SK-N-MC (cell line): ENCODE measurements at regions not wholly inside any gene's neighbourhood (a gene's known extent, or its start where the extent isn't known, plus 50 kb on each side); places are given as distances from the start of the nearest gene placed in this dataset.

Source experiments
- EZH2 ChIP-seq: fragments of 200-600 bp; sonication (generic); IDR thresholded peaks from one replicate; pipeline ENCODE4 v1.6.1; 2017; ENCODE audit warnings: antibody characterized with exemption
- FOXP2 ChIP-seq: optimal IDR thresholded peaks from 2 replicates; pipeline ENCODE3; 2011; ENCODE audit warnings: mild to moderate bottlenecking, moderate library complexity; ENCODE audit not compliant: insufficient read depth; ENCODE audit errors: extremely low read length, control extremely low read depth
- POLR2AphosphoS5 ChIP-seq: IDR thresholded peaks from 2 replicates; pipeline ENCODE4 v1.6.1; 2012; ENCODE audit warnings: mild to moderate bottlenecking, low read depth, low read length, borderline replicate concordance

DNA sequence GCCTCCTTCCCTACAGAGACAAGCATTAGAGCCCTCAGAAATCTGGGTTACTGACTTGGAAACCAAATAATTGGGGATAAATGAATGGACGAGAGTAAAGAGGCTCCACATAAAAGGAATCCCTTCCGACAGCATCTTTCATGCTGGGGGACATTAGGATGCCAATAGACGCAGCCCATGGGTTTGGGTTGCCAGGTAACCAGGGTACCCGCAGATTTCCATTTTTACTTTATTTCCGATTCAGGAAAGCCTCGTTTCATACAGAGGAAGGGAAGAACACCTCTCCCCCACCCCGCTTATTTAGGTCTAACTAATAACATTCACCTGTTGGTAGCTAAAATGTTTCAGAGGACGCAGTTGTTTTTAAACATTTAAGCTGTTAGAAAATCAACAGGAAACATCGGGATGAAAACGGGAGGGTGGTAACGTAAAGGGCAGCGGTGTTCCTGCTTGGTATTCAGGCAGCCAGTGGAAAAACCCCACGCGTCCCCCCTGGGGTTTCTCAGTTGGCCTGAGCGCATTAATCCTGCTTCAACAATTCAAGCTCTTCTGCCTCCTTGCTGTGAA lies 179.5 kb downstream of the YTHDC2 start:
- TF ChIP-seq POLR2AphosphoS5 (no peak), EZH2 (no peak), FOXP2 (no peak)
